DND-41 (cell line): ENCODE measurements at regions not wholly inside any gene's neighbourhood (a gene's known extent, or its start where the extent isn't known, plus 50 kb on each side); places are given as distances from the start of the nearest gene placed in this dataset.

Source experiments
- ATAC-seq: fragments of 200-7000 bp; cut with Tn5 transposase; 3 replicates; pipeline ENCODE4 v1.9.1; 2021; ENCODE audit warnings: low read depth; ENCODE audit not compliant: insufficient read depth
- DNase-seq: peaks from one replicate; pipeline ENCODE4 v3.0.0-alpha.2; 2020
- H2AFZ ChIP-seq: 2 replicates; pipeline ENCODE4 v1.6.0; 2012; ENCODE audit warnings: low read depth, low read length
- H3K27ac ChIP-seq: 2 replicates; pipeline ENCODE4 v1.5.1; 2012; ENCODE audit warnings: low read length, inconsistent platforms
- H3K27me3 ChIP-seq: fragments of 200-600 bp; sonication (generic); 2 replicates; pipeline ENCODE4 v1.6.0; 2012; ENCODE audit warnings: low read length, mild to moderate bottlenecking, inconsistent platforms; ENCODE audit not compliant: insufficient read depth, poor library complexity
- H3K36me3 ChIP-seq: 2 replicates; pipeline ENCODE4 v1.5.1; 2012; ENCODE audit warnings: low read length, inconsistent platforms; ENCODE audit not compliant: insufficient read depth
- H3K4me1 ChIP-seq: 2 replicates; pipeline ENCODE4 v1.5.1; 2012; ENCODE audit warnings: mild to moderate bottlenecking, low read length; ENCODE audit not compliant: insufficient read depth
- H3K4me2 ChIP-seq: 2 replicates; pipeline ENCODE4 v1.6.0; 2012; ENCODE audit warnings: mild to moderate bottlenecking, moderate library complexity, low read length, inconsistent platforms; ENCODE audit not compliant: insufficient read depth
- H3K4me3 ChIP-seq, 2 experiments: fragments of 200-600 bp in 1 of 2; shearing (Covaris generic) in 1 of 2; 2 replicates each; pipeline ENCODE4 v1.5.1; 2012 to 2016; ENCODE audit warnings: inconsistent platforms in 2 of 2, low read length in 2 of 2, mild to moderate bottlenecking in 2 of 2, low read depth in 1 of 2, moderate library complexity in 1 of 2
- H3K79me2 ChIP-seq: 2 replicates; pipeline ENCODE4 v1.6.0; 2012; ENCODE audit warnings: low read length, inconsistent platforms; ENCODE audit not compliant: insufficient read depth
- H3K9ac ChIP-seq: 2 replicates; pipeline ENCODE4 v1.6.0; 2012; ENCODE audit warnings: low read depth, mild to moderate bottlenecking, inconsistent platforms, low read length, moderate library complexity
- H3K9me3 ChIP-seq: 2 replicates; pipeline ENCODE4 v1.5.1; 2012; ENCODE audit warnings: low read length, moderate library complexity, mild to moderate bottlenecking, inconsistent platforms; ENCODE audit not compliant: insufficient read depth, severe bottlenecking
- H4K20me1 ChIP-seq: 2 replicates; pipeline ENCODE4 v1.6.0; 2012; ENCODE audit warnings: low read length; ENCODE audit not compliant: insufficient read depth
- EZH2 ChIP-seq: IDR thresholded peaks from 3 replicates; pipeline ENCODE4 v1.6.1; 2012; ENCODE audit warnings: borderline replicate concordance, low read depth, mild to moderate bottlenecking, moderate library complexity, low read length, inconsistent platforms; ENCODE audit not compliant: severe bottlenecking
- TF ChIP-seq, protein P1 (sequence below): IDR thresholded peaks from 2 replicates; pipeline ENCODE4 v1.5.1; 2012; ENCODE audit warnings: borderline replicate concordance, low read length, moderate library complexity, mild to moderate bottlenecking; ENCODE audit not compliant: poor library complexity, severe bottlenecking; ENCODE audit errors: extremely low read depth

DNA sequence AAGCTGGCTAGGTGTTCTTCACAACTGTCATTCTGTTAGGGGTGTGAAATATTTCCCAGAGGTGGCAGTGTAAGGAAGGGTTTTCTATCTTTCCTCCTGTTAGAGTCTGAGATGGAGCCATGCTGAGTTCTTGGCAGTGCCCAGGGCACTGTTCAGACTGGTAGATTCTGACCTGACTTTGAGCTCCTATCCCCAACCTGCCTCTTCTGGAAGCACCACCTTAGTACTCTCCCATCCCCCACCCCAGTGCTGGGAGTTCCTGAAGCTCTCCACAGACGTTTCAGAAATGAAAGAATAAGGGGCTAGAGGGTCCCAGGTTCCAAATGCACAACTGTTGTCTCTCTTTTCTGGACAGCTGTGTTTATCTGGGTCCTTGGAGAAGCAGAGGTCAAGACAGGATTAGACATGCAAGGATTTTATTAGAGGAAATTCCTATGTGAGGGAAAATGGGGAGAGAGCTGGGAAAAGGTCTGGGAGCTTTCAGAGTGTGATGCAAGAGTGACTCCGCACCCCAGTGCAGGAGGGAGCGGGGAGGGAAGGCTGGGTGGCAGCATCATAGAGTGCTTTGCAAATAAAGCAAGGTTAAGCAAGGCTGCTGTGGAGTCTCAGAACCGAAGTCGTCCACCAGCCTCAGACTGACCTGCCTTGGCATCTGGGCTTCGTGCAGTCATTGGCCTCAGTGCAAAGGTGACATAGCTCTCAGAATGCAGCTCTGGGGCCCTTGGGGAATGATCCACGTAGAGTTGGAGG lies 75.5 kb downstream of the SLC4A3 start:
- H3K36me3 ChIP-seq = no peaks in the 10 kb centered on the region
- no peak overlapping the region for H2AFZ ChIP-seq
- no peak overlapping the region for H3K27ac ChIP-seq
- ATAC-seq = no peak
- peaks cover 10% of the 10 kb centered on the region; the same call in 1 of the 2 replicates for H3K4me1 ChIP-seq
- peaks cover 37% of the 10 kb centered on the region for H3K27me3 ChIP-seq
- TF ChIP-seq EZH2 = no peak
- TF ChIP-seq, protein P1, sequence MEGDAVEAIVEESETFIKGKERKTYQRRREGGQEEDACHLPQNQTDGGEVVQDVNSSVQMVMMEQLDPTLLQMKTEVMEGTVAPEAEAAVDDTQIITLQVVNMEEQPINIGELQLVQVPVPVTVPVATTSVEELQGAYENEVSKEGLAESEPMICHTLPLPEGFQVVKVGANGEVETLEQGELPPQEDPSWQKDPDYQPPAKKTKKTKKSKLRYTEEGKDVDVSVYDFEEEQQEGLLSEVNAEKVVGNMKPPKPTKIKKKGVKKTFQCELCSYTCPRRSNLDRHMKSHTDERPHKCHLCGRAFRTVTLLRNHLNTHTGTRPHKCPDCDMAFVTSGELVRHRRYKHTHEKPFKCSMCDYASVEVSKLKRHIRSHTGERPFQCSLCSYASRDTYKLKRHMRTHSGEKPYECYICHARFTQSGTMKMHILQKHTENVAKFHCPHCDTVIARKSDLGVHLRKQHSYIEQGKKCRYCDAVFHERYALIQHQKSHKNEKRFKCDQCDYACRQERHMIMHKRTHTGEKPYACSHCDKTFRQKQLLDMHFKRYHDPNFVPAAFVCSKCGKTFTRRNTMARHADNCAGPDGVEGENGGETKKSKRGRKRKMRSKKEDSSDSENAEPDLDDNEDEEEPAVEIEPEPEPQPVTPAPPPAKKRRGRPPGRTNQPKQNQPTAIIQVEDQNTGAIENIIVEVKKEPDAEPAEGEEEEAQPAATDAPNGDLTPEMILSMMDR = no peak
- DNase-seq = no peak
- H3K9me3 ChIP-seq = no peaks in the 10 kb centered on the region
- H3K4me2 ChIP-seq = no peak overlapping the region
- no peak overlapping the region for H3K4me3 ChIP-seq
- H3K79me2 ChIP-seq = no peaks in the 10 kb centered on the region
- no peaks in the 10 kb centered on the region; the same call in 1 of the 2 replicates for H4K20me1 ChIP-seq
- H3K9ac ChIP-seq = no peak overlapping the region

DNA sequence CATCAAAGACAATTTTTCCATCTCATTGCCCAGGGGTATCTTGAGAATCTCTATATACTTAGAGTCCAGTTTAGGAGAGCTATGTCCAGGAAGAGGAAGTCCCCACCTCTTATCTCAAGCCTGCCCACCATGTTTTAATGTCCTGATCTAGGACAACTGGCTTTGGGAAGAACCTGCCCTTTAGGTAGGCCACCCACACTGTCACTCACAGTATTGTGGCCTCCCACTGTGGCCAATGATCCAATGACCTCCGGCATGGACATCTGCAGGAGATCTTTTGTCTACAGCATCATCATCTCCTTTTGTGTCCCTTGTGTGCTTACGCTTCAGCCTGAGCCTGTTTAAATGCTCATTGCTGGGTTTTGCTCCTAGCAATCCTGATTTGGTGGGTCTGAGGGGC lies 77.4 kb downstream of the SLC4A3 start:
- no peaks in the 10 kb centered on the region for H3K9me3 ChIP-seq
- no peaks in the 10 kb centered on the region for H3K79me2 ChIP-seq
- no peak overlapping the region for H2AFZ ChIP-seq
- DNase-seq = no peak
- no peak overlapping the region for H3K27ac ChIP-seq
- peaks cover 25% of the 10 kb centered on the region for H3K27me3 ChIP-seq
- TF ChIP-seq, protein P1 = no peak
- no peak for TF ChIP-seq EZH2
- no peak overlapping the region for H3K9ac ChIP-seq
- H3K4me1 ChIP-seq = no peaks in the 10 kb centered on the region
- H3K4me2 ChIP-seq = no peak overlapping the region
- H3K4me3 ChIP-seq = no peak overlapping the region
- H3K36me3 ChIP-seq = no peaks in the 10 kb centered on the region
- H4K20me1 ChIP-seq = no peaks in the 10 kb centered on the region; the same call in 1 of the 2 replicates
- no peak for ATAC-seq

DNA sequence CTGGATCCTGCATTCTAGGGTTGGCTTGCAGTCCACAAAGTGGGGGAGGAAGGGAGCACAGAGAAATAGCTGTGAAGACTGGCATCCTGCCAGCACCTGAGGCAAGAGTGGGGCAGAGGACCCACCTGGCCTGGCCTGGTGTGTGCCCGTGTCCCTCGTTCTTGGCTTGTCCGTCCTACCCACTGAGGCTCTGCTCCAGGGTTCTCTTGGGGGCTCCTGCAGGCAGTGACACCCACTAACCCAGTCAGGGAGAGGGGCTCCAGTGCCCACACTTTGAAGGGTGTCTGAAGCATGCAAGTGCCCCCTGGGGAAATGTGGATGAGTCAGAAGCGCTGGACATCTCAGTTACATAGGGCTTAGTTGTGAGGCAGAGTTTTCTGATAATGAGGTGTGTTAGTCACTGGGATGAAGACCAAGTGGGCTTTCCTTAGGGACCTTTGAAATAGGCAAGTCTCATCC lies 79.4 kb downstream of the SLC4A3 start:
- Histone ChIP-seq H3K79me2 (no peaks in the 10 kb centered on the region), H3K9ac (no peak overlapping the region), H3K4me3 (no peak overlapping the region), H3K27ac (no peak overlapping the region), H3K4me2 (no peak overlapping the region), H4K20me1 (no peaks in the 10 kb centered on the region; the same call in 1 of the 2 replicates), H2AFZ (no peak overlapping the region), H3K4me1 (no peaks in the 10 kb centered on the region), H3K36me3 (no peaks in the 10 kb centered on the region), H3K9me3 (no peaks in the 10 kb centered on the region), H3K27me3 (peaks cover 19% of the 10 kb centered on the region)
- DNase-seq (no peak), ATAC-seq (no peak)
- no peak for TF ChIP-seq EZH2
- TF ChIP-seq, protein P1 = no peak
